ENCODE measurements at regions not wholly inside any gene's neighbourhood (a gene's known extent, or its start where the extent isn't known, plus 50 kb on each side); places are given as distances from the start of the nearest gene placed in this dataset.

GRCh38 chr6:139449611-139450000, 75.2 kb upstream of the CITED2 start:
- Mint-ChIP-seq H3K4me1 (ENCODE audit: low read depth, unreplicated experiment) (peaks cover 30% of the 10 kb centered on the region), H3K9me3 (ENCODE audit: unreplicated experiment) (peaks cover 2% of the 10 kb centered on the region), H3K27ac (ENCODE audit: unreplicated experiment) (peak overlapping the region; percentile 87), H3K27me3 (ENCODE audit: low read depth, unreplicated experiment) (no peaks in the 10 kb centered on the region), H3K36me3 (ENCODE audit: low read depth, unreplicated experiment) (no peaks in the 10 kb centered on the region), H3K4me3 (ENCODE audit: unreplicated experiment) (no peak overlapping the region)
- peaks cover 3% of the 10 kb centered on the region for H3K4me1 ChIP-seq (ENCODE audit: insufficient read depth, low read length)
- TF ChIP-seq, protein P1, sequence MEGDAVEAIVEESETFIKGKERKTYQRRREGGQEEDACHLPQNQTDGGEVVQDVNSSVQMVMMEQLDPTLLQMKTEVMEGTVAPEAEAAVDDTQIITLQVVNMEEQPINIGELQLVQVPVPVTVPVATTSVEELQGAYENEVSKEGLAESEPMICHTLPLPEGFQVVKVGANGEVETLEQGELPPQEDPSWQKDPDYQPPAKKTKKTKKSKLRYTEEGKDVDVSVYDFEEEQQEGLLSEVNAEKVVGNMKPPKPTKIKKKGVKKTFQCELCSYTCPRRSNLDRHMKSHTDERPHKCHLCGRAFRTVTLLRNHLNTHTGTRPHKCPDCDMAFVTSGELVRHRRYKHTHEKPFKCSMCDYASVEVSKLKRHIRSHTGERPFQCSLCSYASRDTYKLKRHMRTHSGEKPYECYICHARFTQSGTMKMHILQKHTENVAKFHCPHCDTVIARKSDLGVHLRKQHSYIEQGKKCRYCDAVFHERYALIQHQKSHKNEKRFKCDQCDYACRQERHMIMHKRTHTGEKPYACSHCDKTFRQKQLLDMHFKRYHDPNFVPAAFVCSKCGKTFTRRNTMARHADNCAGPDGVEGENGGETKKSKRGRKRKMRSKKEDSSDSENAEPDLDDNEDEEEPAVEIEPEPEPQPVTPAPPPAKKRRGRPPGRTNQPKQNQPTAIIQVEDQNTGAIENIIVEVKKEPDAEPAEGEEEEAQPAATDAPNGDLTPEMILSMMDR (IDR thresholded peaks at IDR 0.05; ENCODE audit: insufficient read depth, low read depth, low read length), result no peak
- no peak for TF ChIP-seq EZH2 (IDR thresholded peaks at IDR 0.05; ENCODE audit: insufficient read depth, low read length)
- DNase-seq (ENCODE audit: low read depth) (peak; percentile 31), FAIRE-seq (no peak)
- H3K27ac ChIP-seq (ENCODE audit: low read depth, low read length), result no peak overlapping the region
- no peak overlapping the region for H3K4me2 ChIP-seq (ENCODE audit: low read length)
- no peaks in the 10 kb centered on the region for H4K20me1 ChIP-seq (ENCODE audit: insufficient read depth, low read length)
- H3K27me3 ChIP-seq (ENCODE audit: insufficient read depth, low read length), result no peaks in the 10 kb centered on the region
- no peaks in the 10 kb centered on the region for H3K79me2 ChIP-seq (ENCODE audit: insufficient read depth, low read length)
- H3K9me3 ChIP-seq (ENCODE audit: insufficient read depth, low read depth, low read length), result no peaks in the 10 kb centered on the region
- no peak overlapping the region for H2AFZ ChIP-seq (ENCODE audit: low read depth, low read length)
- H3K36me3 ChIP-seq (ENCODE audit: insufficient read depth, low read length), result no peaks in the 10 kb centered on the region
- no peak overlapping the region for H3K4me3 ChIP-seq (ENCODE audit: insufficient read depth, low read depth, low read length)
- no peak overlapping the region for H3K9ac ChIP-seq (ENCODE audit: low read length)

DNA sequence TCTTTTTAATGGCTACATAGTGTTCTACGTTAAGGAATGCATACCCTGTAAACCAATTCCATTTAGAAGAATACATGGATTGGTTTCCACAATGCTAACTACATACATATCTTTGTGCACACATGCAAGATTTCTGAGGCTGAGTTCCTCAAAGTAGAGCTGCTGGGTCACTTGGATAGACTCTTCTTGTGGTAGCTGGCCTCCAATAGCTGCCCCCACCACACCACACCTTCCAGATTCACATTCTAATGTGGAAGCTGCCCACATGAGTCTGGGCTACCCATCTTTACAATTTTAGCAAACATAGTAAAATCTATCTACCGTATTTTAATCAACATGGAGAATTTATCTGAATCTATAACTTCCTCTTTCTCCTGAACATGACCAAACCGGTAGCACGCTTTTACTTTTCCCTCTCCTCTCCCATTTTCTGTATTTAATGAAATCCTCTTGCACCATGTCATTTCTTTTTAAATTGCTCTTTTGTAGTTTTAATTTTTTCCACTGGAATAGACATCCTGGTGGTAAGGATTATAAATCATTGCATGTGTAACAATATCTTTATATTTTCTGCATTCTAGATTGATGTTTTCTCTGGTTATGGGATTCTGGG, 74.7 kb upstream of the CITED2 start:
- H3K27me3 Mint-ChIP-seq (ENCODE audit: low read depth, unreplicated experiment), result no peaks in the 10 kb centered on the region
- Histone ChIP-seq H3K79me2 (ENCODE audit: insufficient read depth, low read length) (no peaks in the 10 kb centered on the region), H3K4me2 (ENCODE audit: low read length) (no peak overlapping the region), H4K20me1 (ENCODE audit: insufficient read depth, low read length) (no peaks in the 10 kb centered on the region), H3K4me1 (ENCODE audit: insufficient read depth, low read length) (peaks cover 3% of the 10 kb centered on the region), H3K27ac (ENCODE audit: low read depth, low read length) (no peak overlapping the region), H3K9me3 (ENCODE audit: insufficient read depth, low read depth, low read length) (no peaks in the 10 kb centered on the region), H3K4me3 (ENCODE audit: insufficient read depth, low read depth, low read length) (no peak overlapping the region), H3K9ac (ENCODE audit: low read length) (no peak overlapping the region), H2AFZ (ENCODE audit: low read depth, low read length) (no peak overlapping the region), H3K36me3 (ENCODE audit: insufficient read depth, low read length) (no peaks in the 10 kb centered on the region), H3K27me3 (ENCODE audit: insufficient read depth, low read length) (no peaks in the 10 kb centered on the region)
- H3K4me1 Mint-ChIP-seq (ENCODE audit: low read depth, unreplicated experiment), result peaks cover 30% of the 10 kb centered on the region
- H3K36me3 Mint-ChIP-seq (ENCODE audit: low read depth, unreplicated experiment), result no peaks in the 10 kb centered on the region
- H3K27ac Mint-ChIP-seq (ENCODE audit: unreplicated experiment), result peak overlapping the region; percentile 87
- FAIRE-seq, result no peak
- H3K9me3 Mint-ChIP-seq (ENCODE audit: unreplicated experiment), result peaks cover 2% of the 10 kb centered on the region
- no peak for DNase-seq (ENCODE audit: low read depth)
- TF ChIP-seq, protein P1 (IDR thresholded peaks at IDR 0.05; ENCODE audit: insufficient read depth, low read depth, low read length), result no peak
- TF ChIP-seq EZH2 (IDR thresholded peaks at IDR 0.05; ENCODE audit: insufficient read depth, low read length), result no peak
- H3K4me3 Mint-ChIP-seq (ENCODE audit: unreplicated experiment), result no peak overlapping the region

DNA sequence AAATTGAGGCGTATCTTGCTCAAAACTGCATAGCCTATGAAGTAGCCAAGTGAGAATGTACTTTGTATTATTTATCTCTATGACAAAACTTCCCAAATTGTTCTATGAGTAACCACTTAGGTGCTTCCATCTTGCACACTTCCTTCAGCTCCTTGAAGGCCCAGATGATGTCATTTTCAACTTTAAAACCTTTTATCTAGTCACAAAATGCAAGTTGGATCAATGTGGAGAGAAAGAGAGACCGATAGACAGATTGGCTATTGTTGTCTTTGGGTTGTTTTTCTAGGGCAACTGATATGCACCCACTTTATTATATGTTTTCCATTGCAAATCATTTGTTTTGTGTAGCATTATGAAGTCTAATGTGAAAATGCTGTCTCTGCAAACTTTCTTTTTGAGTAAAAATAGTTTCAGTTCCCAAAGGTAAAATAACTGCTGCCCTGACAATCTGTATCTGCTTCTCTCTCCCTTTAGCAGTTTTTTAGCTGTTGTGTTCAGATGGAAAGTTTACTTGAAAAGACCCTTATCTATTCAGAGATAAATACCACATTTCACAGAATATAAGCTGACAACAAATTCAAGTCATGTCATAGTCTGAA, 73.7 kb upstream of the CITED2 start:
- Histone ChIP-seq H3K79me2 (ENCODE audit: insufficient read depth, low read length) (no peaks in the 10 kb centered on the region), H3K4me2 (ENCODE audit: low read length) (no peak overlapping the region), H4K20me1 (ENCODE audit: insufficient read depth, low read length) (no peaks in the 10 kb centered on the region), H3K9me3 (ENCODE audit: insufficient read depth, low read depth, low read length) (no peaks in the 10 kb centered on the region), H3K4me3 (ENCODE audit: insufficient read depth, low read depth, low read length) (no peak overlapping the region), H3K4me1 (ENCODE audit: insufficient read depth, low read length) (peaks cover 6% of the 10 kb centered on the region), H2AFZ (ENCODE audit: low read depth, low read length) (no peak overlapping the region), H3K36me3 (ENCODE audit: insufficient read depth, low read length) (no peaks in the 10 kb centered on the region), H3K27ac (ENCODE audit: low read depth, low read length) (no peak overlapping the region), H3K9ac (ENCODE audit: low read length) (no peak overlapping the region), H3K27me3 (ENCODE audit: insufficient read depth, low read length) (no peaks in the 10 kb centered on the region)
- Mint-ChIP-seq H3K27ac (ENCODE audit: unreplicated experiment) (peak overlapping the region; percentile 10), H3K36me3 (ENCODE audit: low read depth, unreplicated experiment) (no peaks in the 10 kb centered on the region), H3K9me3 (ENCODE audit: unreplicated experiment) (peaks cover 2% of the 10 kb centered on the region), H3K27me3 (ENCODE audit: low read depth, unreplicated experiment) (no peaks in the 10 kb centered on the region), H3K4me1 (ENCODE audit: low read depth, unreplicated experiment) (peaks cover 30% of the 10 kb centered on the region), H3K4me3 (ENCODE audit: unreplicated experiment) (no peak overlapping the region)
- TF ChIP-seq, protein P1 (IDR thresholded peaks at IDR 0.05; ENCODE audit: insufficient read depth, low read depth, low read length), result no peak
- TF ChIP-seq EZH2 (IDR thresholded peaks at IDR 0.05; ENCODE audit: insufficient read depth, low read length), result no peak
- DNase-seq (ENCODE audit: low read depth) (peak; percentile 38), FAIRE-seq (peak; percentile 50)
